ENCODE measurements at regions not wholly inside any gene's neighbourhood (a gene's known extent, or its start where the extent isn't known, plus 50 kb on each side); places are given as distances from the start of the nearest gene placed in this dataset.

DNA sequence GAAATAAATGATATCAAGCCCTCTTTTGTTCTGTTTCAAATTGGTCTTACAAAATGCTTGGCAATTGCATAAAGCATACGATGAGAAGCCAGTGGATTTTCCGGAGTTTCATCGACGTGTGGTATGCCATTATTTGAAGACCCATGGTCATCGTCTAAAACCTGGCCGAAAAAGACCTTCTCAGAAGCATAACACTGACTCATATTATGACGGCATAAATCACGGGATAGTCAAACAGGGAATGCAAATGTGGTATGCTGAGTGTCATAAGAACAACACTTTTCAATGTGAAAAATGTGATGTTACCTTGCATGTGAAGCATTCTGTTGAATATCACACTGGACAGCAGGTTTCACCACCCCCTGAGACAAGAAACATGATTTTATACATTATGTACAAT lies 695.2 kb downstream of the GRXCR1 start:
- TF ChIP-seq, protein P1, sequence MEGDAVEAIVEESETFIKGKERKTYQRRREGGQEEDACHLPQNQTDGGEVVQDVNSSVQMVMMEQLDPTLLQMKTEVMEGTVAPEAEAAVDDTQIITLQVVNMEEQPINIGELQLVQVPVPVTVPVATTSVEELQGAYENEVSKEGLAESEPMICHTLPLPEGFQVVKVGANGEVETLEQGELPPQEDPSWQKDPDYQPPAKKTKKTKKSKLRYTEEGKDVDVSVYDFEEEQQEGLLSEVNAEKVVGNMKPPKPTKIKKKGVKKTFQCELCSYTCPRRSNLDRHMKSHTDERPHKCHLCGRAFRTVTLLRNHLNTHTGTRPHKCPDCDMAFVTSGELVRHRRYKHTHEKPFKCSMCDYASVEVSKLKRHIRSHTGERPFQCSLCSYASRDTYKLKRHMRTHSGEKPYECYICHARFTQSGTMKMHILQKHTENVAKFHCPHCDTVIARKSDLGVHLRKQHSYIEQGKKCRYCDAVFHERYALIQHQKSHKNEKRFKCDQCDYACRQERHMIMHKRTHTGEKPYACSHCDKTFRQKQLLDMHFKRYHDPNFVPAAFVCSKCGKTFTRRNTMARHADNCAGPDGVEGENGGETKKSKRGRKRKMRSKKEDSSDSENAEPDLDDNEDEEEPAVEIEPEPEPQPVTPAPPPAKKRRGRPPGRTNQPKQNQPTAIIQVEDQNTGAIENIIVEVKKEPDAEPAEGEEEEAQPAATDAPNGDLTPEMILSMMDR (IDR thresholded peaks at IDR 0.05) = no peak
- no peak for TF ChIP-seq POLR2A (IDR thresholded peaks at IDR 0.05)
